Esophagus (tissue), 2 donors: ENCODE measurements at regions not wholly inside any gene's neighbourhood (a gene's known extent, or its start where the extent isn't known, plus 50 kb on each side); places are given as distances from the start of the nearest gene placed in this dataset.

ENCODE experiments used
- H3K27ac ChIP-seq, 2 donors: one replicate each; pipeline ENCODE4 v1.5.1; 2013; ENCODE audit warnings: low read depth in 2 of 2, mild to moderate bottlenecking in 2 of 2, inconsistent platforms in 1 of 2, low read length in 1 of 2, moderate library complexity in 1 of 2
- H3K27me3 ChIP-seq, 2 donors: one replicate each; pipeline ENCODE4 v1.6.1; 2013; ENCODE audit warnings: low read length in 2 of 2, control low read depth in 1 of 2, mild to moderate bottlenecking in 1 of 2; ENCODE audit not compliant: insufficient read depth in 2 of 2, control insufficient read depth in 1 of 2
- H3K36me3 ChIP-seq, 2 donors: one replicate each; pipeline ENCODE4 v1.6.1; 2013; ENCODE audit warnings: low read length in 1 of 2; ENCODE audit not compliant: control insufficient read depth in 2 of 2, insufficient read depth in 2 of 2
- H3K4me1 ChIP-seq, 2 donors: one replicate each; pipeline ENCODE4 v1.6.1; 2013; ENCODE audit warnings: low read length in 1 of 2; ENCODE audit not compliant: control insufficient read depth in 2 of 2, insufficient read depth in 2 of 2
- H3K4me3 ChIP-seq, 2 donors: one replicate each; pipeline ENCODE4 v1.5.1; 2013; ENCODE audit warnings: low read length in 2 of 2, mild to moderate bottlenecking in 2 of 2, low read depth in 1 of 2, moderate library complexity in 1 of 2
- H3K9me3 ChIP-seq, 2 donors: one replicate each; pipeline ENCODE4 v1.6.1; 2013; ENCODE audit warnings: mild to moderate bottlenecking in 2 of 2, low read depth in 1 of 2, low read length in 1 of 2, moderate library complexity in 1 of 2; ENCODE audit not compliant: control insufficient read depth in 2 of 2, insufficient read depth in 1 of 2
- WGBS, 2 donors: extraction: QIAGEN DNeasy Blood & Tissue Kit; methylation state at CpG; one replicate each; pipeline ENCODE4 v1.1.7; 2013; 5-methylcytosine and 5-hydroxymethylcytosine counted together
- donor health status: healthy with polysubstance abuse.
- donor health status: Bipolar disorder and iron deficiency.

DNA sequence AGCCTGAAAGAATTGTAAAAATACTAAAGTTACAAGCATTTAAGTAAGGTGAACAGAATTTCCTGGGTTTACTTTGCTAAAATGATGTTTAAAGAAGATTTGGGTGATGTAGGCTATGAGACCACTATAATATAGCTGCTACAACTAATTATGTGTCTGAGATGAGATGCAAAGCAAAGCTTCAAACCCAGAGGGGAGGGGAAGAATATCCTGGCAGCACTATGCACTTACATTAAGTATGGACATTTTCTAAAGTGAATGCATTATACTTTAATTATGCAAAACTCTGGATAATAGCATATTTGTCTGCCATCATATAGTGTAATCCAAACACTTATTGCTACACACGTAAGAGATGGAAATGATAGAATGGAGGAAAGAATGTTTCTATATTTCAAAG is 1003.7 kb downstream of the GALC start:
- Histone ChIP-seq H3K4me3 (no peak overlapping the region), H3K27ac (no peak overlapping the region), H3K27me3 (no peaks in the 10 kb centered on the region), H3K4me1 (no peaks in the 10 kb centered on the region), H3K9me3 (no peaks in the 10 kb centered on the region), H3K36me3 (no peaks in the 10 kb centered on the region)
- 79 to 84% methylated on average over 1 of the region's 1 CpG for WGBS, 2 donors

DNA sequence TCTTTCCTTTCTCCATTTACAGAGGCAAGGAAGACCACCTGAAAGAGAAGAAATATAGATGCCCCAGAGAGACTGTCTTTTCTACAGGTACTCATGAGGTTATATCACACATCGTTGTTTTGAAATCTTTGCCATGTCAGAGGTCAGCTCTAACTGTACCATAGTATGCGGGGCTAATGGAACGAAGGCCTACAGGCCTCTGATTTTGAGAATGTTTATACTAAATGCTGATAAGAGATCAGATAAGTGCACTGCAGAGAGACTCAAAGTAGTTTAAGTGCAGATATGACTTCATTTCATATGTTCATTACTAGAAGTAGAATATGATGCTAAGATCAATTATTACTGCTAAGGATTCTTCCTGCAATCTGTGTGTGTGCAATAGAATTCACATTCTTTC is 1005.0 kb downstream of the GALC start:
- Histone ChIP-seq H3K4me1 (no peaks in the 10 kb centered on the region), H3K9me3 (no peaks in the 10 kb centered on the region), H3K27me3 (no peaks in the 10 kb centered on the region), H3K27ac (no peak overlapping the region), H3K36me3 (no peaks in the 10 kb centered on the region), H3K4me3 (no peak overlapping the region)
- WGBS, 2 donors: 74 to 76% methylated on average over 3 of the region's 3 CpGs

- Histone ChIP-seq H3K36me3 (no peaks in the 10 kb centered on the region), H3K27me3 (no peaks in the 10 kb centered on the region), H3K4me3 (no peak overlapping the region), H3K4me1 (no peaks in the 10 kb centered on the region), H3K27ac (no peak overlapping the region), H3K9me3 (peaks cover 0 to 7% of the 10 kb centered on the region in 2 donors)
- 50 to 63% methylated on average over 1 of the region's 1 CpG for WGBS, 2 donors
Measured at GRCh38 chr14:86973177-86973576, 1019.8 kb downstream of the GALC start.

DNA sequence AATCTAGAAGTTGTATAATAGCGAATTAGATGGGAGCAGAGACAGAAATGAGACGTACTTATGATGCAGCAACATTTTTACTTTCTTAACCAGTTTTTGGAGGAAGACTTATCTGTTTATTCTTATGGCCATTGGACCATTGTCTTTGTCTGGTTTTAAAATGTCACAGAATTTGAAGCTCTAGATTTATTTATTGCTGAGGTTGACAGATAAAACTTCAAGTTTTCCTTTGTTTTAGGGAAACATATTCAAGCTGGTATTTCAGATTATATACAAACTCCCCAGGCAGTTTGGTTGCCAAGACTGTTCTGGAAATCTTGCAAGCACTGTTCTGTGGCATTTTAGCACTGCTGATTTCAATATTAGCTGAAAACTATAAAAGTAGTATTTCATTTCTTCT is 1021.7 kb downstream of the GALC start:
- Histone ChIP-seq H3K4me1 (no peaks in the 10 kb centered on the region), H3K4me3 (no peak overlapping the region), H3K9me3 (peaks cover 0 to 7% of the 10 kb centered on the region in 2 donors), H3K36me3 (no peaks in the 10 kb centered on the region), H3K27ac (no peak overlapping the region), H3K27me3 (no peaks in the 10 kb centered on the region)
- 81 to 84% methylated on average over 2 of the region's 2 CpGs for WGBS, 2 donors

GRCh38 chr14:86961106-86961716 is 1031.8 kb downstream of the GALC start:
- H3K4me1 ChIP-seq: no peaks in the 10 kb centered on the region
- no peak overlapping the region for H3K27ac ChIP-seq
- WGBS, 2 donors: 36 to 63% methylated on average over 2 of the region's 2 CpGs
- H3K36me3 ChIP-seq: no peaks in the 10 kb centered on the region
- H3K4me3 ChIP-seq: no peak overlapping the region
- H3K27me3 ChIP-seq: no peaks in the 10 kb centered on the region
- H3K9me3 ChIP-seq: no peaks in the 10 kb centered on the region

- no peak overlapping the region for H3K27ac ChIP-seq
- no peak overlapping the region for H3K4me3 ChIP-seq
- no peaks in the 10 kb centered on the region for H3K27me3 ChIP-seq
- no peaks in the 10 kb centered on the region for H3K36me3 ChIP-seq
- 71 to 78% methylated on average over 5 of the region's 5 CpGs for WGBS, 2 donors
- no peaks in the 10 kb centered on the region for H3K9me3 ChIP-seq
- H3K4me1 ChIP-seq: no peaks in the 10 kb centered on the region
Measured at GRCh38 chr14:86955771-86956354, 1037.1 kb downstream of the GALC start.

DNA sequence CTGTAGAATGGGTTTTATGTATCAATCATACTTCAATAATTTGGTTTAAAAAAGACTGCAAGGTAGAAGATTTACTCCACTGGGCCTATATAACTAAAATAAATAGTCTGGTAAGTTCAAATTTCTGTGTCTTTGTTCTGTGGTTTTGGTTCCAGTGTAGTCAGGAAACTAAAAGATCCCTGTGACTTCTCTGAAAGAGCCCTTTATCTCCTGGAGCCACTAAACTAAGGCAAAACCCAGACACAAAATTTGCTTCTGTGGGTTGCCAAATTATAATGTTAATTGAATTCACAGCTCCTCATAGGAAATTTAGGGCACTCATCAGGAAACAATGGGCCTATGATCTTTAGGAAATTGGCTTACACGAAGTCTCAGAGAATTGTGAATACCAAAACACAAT is 1038.4 kb downstream of the GALC start:
- H3K4me3 ChIP-seq: no peak overlapping the region
- no peak overlapping the region for H3K27ac ChIP-seq
- no peaks in the 10 kb centered on the region for H3K36me3 ChIP-seq
- 46 to 68% methylated on average over 1 of the region's 1 CpG for WGBS, 2 donors
- no peaks in the 10 kb centered on the region for H3K9me3 ChIP-seq
- H3K27me3 ChIP-seq: no peaks in the 10 kb centered on the region
- H3K4me1 ChIP-seq: no peaks in the 10 kb centered on the region

GRCh38 chr14:86946446-86946845 is 1046.5 kb downstream of the GALC start:
- Histone ChIP-seq H3K36me3 (no peaks in the 10 kb centered on the region), H3K4me3 (no peak overlapping the region), H3K4me1 (no peaks in the 10 kb centered on the region), H3K27ac (no peak overlapping the region), H3K9me3 (no peaks in the 10 kb centered on the region), H3K27me3 (no peaks in the 10 kb centered on the region)
- 74 to 75% methylated on average over 3 of the region's 3 CpGs for WGBS, 2 donors

- H3K27ac ChIP-seq: no peak overlapping the region
- WGBS, 2 donors: 85% methylated on average over 5 of the region's 5 CpGs
Measured at GRCh38 chr14:86944434-86944833, 1048.5 kb downstream of the GALC start.

More at GRCh38 chr14:86944434-86944833, 1048.5 kb downstream of the GALC start:
- Histone ChIP-seq H3K9me3 (no peaks in the 10 kb centered on the region), H3K4me3 (no peak overlapping the region), H3K4me1 (no peaks in the 10 kb centered on the region), H3K27me3 (no peaks in the 10 kb centered on the region), H3K36me3 (no peaks in the 10 kb centered on the region)
